ENCODE measurements at regions not wholly inside any gene's neighbourhood (a gene's known extent, or its start where the extent isn't known, plus 50 kb on each side); places are given as distances from the start of the nearest gene placed in this dataset.
"Not testable (repeated sequence)": the region's sequence is repeated elsewhere in the genome, so short reads cannot be mapped to it uniquely, and the experiment has no call there.

- peak; percentile 2 for DNase-seq
Observed at GRCh38 chr15:95202569-95203349, 971.4 kb downstream of the MCTP2 start.

- no peak for DNase-seq
Observed at GRCh38 chr15:95205077-95205476, 973.7 kb downstream of the MCTP2 start.

- DNase-seq: not testable (repeated sequence)
Observed at GRCh38 chr15:95205830-95206229, 974.5 kb downstream of the MCTP2 start.

- DNase-seq: no peak
Observed at GRCh38 chr15:95208071-95208470, 976.7 kb downstream of the MCTP2 start.

GRCh38 chr15:95208988-95209387 lies 977.6 kb downstream of the MCTP2 start:
- no peak for DNase-seq

- DNase-seq: no peak
Observed at GRCh38 chr15:95210436-95210981, 979.1 kb downstream of the MCTP2 start.

GRCh38 chr15:95215017-95215416 lies 983.7 kb downstream of the MCTP2 start:
- DNase-seq: no peak

- DNase-seq: no peak
Observed at GRCh38 chr15:95226835-95227234, 995.5 kb downstream of the MCTP2 start.

- no peak for DNase-seq
Observed at GRCh38 chr15:95227235-95227634, 995.9 kb downstream of the MCTP2 start.

GRCh38 chr15:95228856-95229555 lies 997.6 kb downstream of the MCTP2 start:
- DNase-seq: no peak

GRCh38 chr15:95235033-95235432 lies 1003.7 kb downstream of the MCTP2 start:
- no peak for DNase-seq

GRCh38 chr15:95247071-95247984 lies 1016.0 kb downstream of the MCTP2 start:
- DNase-seq: no peak

- DNase-seq: no peak
Observed at GRCh38 chr15:95249524-95249923, 1018.2 kb downstream of the MCTP2 start.

GRCh38 chr15:95252404-95252803 lies 1021.0 kb downstream of the MCTP2 start:
- no peak for DNase-seq

GRCh38 chr15:95254263-95254662 lies 1022.9 kb downstream of the MCTP2 start:
- no peak for DNase-seq

GRCh38 chr15:95259513-95259912 lies 1028.2 kb downstream of the MCTP2 start:
- peak; percentile 62 for DNase-seq

- DNase-seq: no peak
Observed at GRCh38 chr15:95259965-95260364, 1028.6 kb downstream of the MCTP2 start.

GRCh38 chr15:95260856-95261255 lies 1029.5 kb downstream of the MCTP2 start:
- DNase-seq: no peak

GRCh38 chr15:95261546-95261945 lies 1030.2 kb downstream of the MCTP2 start:
- DNase-seq: no peak

- DNase-seq: no peak
Observed at GRCh38 chr15:95261968-95262367, 1030.6 kb downstream of the MCTP2 start.

GRCh38 chr15:95262866-95263564 lies 1031.7 kb downstream of the MCTP2 start:
- DNase-seq: no peak

GRCh38 chr15:95263751-95264150 lies 1032.4 kb downstream of the MCTP2 start:
- DNase-seq: no peak

Measured in activated CD4-positive, alpha-beta T cell treated with anti-CD3 and anti-CD28 coated beads, Interleukin-10, Interleukin-2, amounts not matched to agents 100 ng/mL and 50 ng/mL, durations not matched to agents 16 hours and 8 hours (primary cell).